ENCODE measurements at regions not wholly inside any gene's neighbourhood (a gene's known extent, or its start where the extent isn't known, plus 50 kb on each side); places are given as distances from the start of the nearest gene placed in this dataset.
"Not testable (repeated sequence)": the region's sequence is repeated elsewhere in the genome, so short reads cannot be mapped to it uniquely, and the experiment has no call there.

GRCh38 chr22:48499456-48500425 lies 1327.9 kb downstream of the BRD1 start:
- H3K4me2 ChIP-seq (ENCODE audit: low read length), result no peak overlapping the region
- no peaks in the 10 kb centered on the region for H3K79me2 ChIP-seq (ENCODE audit: low read length)
- POLR2A ChIA-PET (ENCODE audit: unreplicated experiment), result no interaction called here
- no peak overlapping the region for H3K27ac ChIP-seq (ENCODE audit: low read length)
- no peaks in the 10 kb centered on the region for H4K20me1 ChIP-seq (ENCODE audit: low read length)
- no peaks in the 10 kb centered on the region; the same call in 1 of the 2 replicates for H3K27me3 ChIP-seq (ENCODE audit: low read length)
- ATAC-seq, result no peak
- H3K4me1 ChIP-seq (ENCODE audit: insufficient read depth, low read length), result no peaks in the 10 kb centered on the region
- BruUV-seq (replicated peaks), result no TSS peak
- H3K36me3 ChIP-seq (ENCODE audit: low read depth, low read length), result no peaks in the 10 kb centered on the region
- intact Hi-C loops (cut with micrococcal nuclease), result no loop called here
- H3K9me3 ChIP-seq (ENCODE audit: low read length), result no peaks in the 10 kb centered on the region
- H3K9ac ChIP-seq (ENCODE audit: low read length), result no peak overlapping the region
- H3F3A ChIP-seq (ENCODE audit: low read length, unreplicated experiment), result no peaks in the 10 kb centered on the region
- H3K4me3 ChIP-seq (ENCODE audit: low read length), result no peak overlapping the region
- no peak for DNase-seq
- no peak overlapping the region for H2AFZ ChIP-seq (ENCODE audit: low read length)
- H3K9me2 ChIP-seq (replicated peaks; ENCODE audit: low read length), result no peaks in the 10 kb centered on the region
- TF ChIP-seq CTCF (conservative IDR thresholded peaks at IDR 0.05; ENCODE audit: low read depth, low read length) (no peak), EZH2phosphoT487 (IDR thresholded peaks at IDR 0.05; ENCODE audit: borderline replicate concordance, low read length) (no peak), EZH2 (IDR thresholded peaks at IDR 0.05; ENCODE audit: low read length, unreplicated experiment) (no peak)
- CTCF ChIA-PET, result no interaction called here

GRCh38 chr22:48498526-48499331 lies 1328.9 kb downstream of the BRD1 start:
- no peaks in the 10 kb centered on the region for H3K9me3 ChIP-seq (ENCODE audit: low read length)
- no peaks in the 10 kb centered on the region for H3F3A ChIP-seq (ENCODE audit: low read length, unreplicated experiment)
- no peaks in the 10 kb centered on the region for H3K79me2 ChIP-seq (ENCODE audit: low read length)
- no peaks in the 10 kb centered on the region for H3K36me3 ChIP-seq (ENCODE audit: low read depth, low read length)
- H3K4me1 ChIP-seq (ENCODE audit: insufficient read depth, low read length), result no peaks in the 10 kb centered on the region
- no peak overlapping the region for H3K4me3 ChIP-seq (ENCODE audit: low read length)
- no peaks in the 10 kb centered on the region; the same call in 1 of the 2 replicates for H3K27me3 ChIP-seq (ENCODE audit: low read length)
- intact Hi-C loops (cut with micrococcal nuclease), result no loop called here
- TF ChIP-seq EZH2 (IDR thresholded peaks at IDR 0.05; ENCODE audit: low read length, unreplicated experiment) (no peak), CTCF (conservative IDR thresholded peaks at IDR 0.05; ENCODE audit: low read depth, low read length) (no peak)
- H2AFZ ChIP-seq (ENCODE audit: low read length), result no peak overlapping the region
- ATAC-seq (no peak), DNase-seq (no peak)
- ChIA-PET POLR2A (ENCODE audit: unreplicated experiment) (no interaction called here), CTCF (no interaction called here)
- no TSS peak for BruUV-seq (replicated peaks)
- H3K9ac ChIP-seq (ENCODE audit: low read length), result no peak overlapping the region
- no peaks in the 10 kb centered on the region for H3K9me2 ChIP-seq (replicated peaks; ENCODE audit: low read length)
- H4K20me1 ChIP-seq (ENCODE audit: low read length), result no peaks in the 10 kb centered on the region
- H3K4me2 ChIP-seq (ENCODE audit: low read length), result no peak overlapping the region
- no peak overlapping the region for H3K27ac ChIP-seq (ENCODE audit: low read length)

- not testable (repeated sequence) for H3K4me2 ChIP-seq (ENCODE audit: low read length); ATAC-seq
These were observed 1329.7 kb downstream of the BRD1 start for GRCh38 chr22:48497743-48498520.

More at GRCh38 chr22:48497743-48498520, 1329.7 kb downstream of the BRD1 start:
- H3K4me1 ChIP-seq (ENCODE audit: insufficient read depth, low read length); POLR2A ChIA-PET (ENCODE audit: unreplicated experiment); H3K9ac ChIP-seq (ENCODE audit: low read length); H3F3A ChIP-seq (ENCODE audit: low read length, unreplicated experiment); H2AFZ ChIP-seq (ENCODE audit: low read length); DNase-seq; H3K79me2 ChIP-seq (ENCODE audit: low read length); H4K20me1 ChIP-seq (ENCODE audit: low read length); BruUV-seq (replicated peaks); intact Hi-C loops (cut with micrococcal nuclease); H3K9me3 ChIP-seq (ENCODE audit: low read length); H3K9me2 ChIP-seq (replicated peaks; ENCODE audit: low read length); H3K36me3 ChIP-seq (ENCODE audit: low read depth, low read length); H3K4me3 ChIP-seq (ENCODE audit: low read length); H3K27ac ChIP-seq (ENCODE audit: low read length); H3K27me3 ChIP-seq (ENCODE audit: low read length); CTCF ChIA-PET: not testable (repeated sequence)

Measured in PC-3 (cell line).